GM19238 (cell line): ENCODE measurements at regions not wholly inside any gene's neighbourhood (a gene's known extent, or its start where the extent isn't known, plus 50 kb on each side); places are given as distances from the start of the nearest gene placed in this dataset.
"Not testable (repeated sequence)": the region's sequence is repeated elsewhere in the genome, so short reads cannot be mapped to it uniquely, and the experiment has no call there.

Experiments used
- DNase-seq: peaks from one replicate; pipeline ENCODE4 v3.0.0; 2011; ENCODE audit warnings: low spot score; ENCODE audit not compliant: insufficient read length

DNA sequence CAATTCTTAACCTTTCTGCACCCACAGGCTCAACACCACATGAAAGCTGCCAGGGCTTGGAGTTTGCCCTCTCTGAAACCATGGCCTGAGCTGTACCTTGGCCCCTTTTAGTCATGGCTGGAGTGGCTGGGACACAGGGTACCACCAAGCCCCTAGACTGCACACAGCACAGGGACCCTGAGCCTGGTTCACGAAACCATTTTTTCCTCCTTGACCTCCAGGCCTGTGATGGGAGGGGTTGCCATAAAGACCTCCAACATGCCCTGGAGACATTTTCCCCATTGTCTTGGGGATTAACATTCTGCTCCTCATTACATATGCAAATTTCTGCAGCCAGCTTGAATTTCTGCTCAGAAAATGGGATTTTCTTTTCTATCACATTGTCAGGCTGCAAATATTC, 113.4 kb downstream of the XPNPEP1 start:
- not testable (repeated sequence) for DNase-seq

DNA sequence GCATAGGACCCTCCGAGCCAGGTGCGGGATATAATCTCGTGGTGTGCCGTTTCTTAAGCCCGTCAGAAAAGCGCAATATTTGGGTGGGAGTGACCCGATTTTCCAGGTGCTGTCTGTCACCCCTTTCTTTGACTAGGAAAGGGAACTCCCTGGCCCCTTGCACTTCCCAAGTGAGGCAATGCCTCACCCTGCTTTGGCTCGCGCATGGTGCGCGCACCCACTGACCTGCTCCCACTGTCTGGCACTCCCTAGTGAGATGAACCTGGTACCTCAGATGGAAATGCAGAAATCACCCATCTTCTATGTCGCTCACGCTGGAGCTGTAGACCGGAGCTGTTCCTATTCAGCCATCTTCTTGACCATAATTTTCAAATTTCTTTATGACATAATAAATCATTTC, 122.1 kb downstream of the XPNPEP1 start:
- DNase-seq = not testable (repeated sequence)

DNA sequence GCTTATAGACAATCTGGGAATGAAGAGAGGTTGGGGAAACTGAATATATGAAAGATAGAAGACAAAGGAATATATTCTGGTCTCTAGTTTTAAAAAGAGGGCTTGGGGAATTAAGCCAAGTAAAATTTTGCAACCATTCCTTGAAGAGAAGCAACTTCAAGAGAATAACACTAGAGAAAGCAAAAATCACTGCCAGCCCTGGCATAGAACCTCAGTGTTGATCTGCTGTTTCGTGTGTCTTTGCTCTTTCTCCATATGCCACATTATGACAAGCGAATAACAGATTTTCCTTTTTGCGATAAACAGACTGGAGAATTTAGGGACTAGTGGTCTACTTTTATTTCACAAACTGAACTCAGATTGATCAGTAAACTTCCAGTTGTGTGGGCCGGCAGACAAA, 132.7 kb downstream of the XPNPEP1 start:
- DNase-seq = no peak

DNA sequence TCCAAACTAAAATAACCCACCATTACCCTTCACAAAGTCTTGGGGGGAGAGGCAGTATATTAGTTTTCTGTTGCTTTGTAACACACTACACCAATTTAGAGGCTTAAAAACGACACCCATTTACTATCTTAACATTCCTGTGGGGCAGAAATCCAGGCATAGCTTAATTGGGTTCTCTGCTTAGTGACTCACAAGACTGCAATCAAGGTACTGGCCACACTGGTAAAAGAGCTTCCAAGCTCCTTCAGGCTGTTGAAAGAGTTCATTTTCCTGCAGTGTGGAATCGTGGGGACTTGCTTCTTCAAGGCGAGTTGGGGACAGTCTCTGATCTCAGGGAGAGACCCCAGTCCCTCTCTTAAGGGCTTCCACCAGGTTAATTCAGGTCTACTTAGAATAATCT, 139.1 kb downstream of the XPNPEP1 start:
- DNase-seq = no peak

DNA sequence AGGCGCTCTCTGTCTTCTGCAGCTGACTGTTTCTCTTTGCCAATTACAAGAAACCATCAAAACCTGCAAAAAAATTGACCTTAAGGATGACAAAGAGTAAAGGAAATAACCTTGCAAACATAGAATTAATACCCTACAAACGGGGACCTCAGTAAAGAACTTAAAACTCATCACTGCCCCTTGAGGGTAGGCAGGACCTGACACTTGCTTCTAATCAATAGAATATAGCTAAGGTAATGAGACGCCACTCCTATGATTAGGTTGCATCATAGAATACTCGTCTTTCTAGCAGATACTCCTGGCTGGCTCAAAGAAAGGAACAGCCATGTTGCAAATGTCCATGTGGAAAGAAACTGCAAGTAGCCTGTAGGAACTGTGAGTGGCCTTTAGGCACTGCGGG, 140.0 kb downstream of the XPNPEP1 start:
- no peak for DNase-seq

DNA sequence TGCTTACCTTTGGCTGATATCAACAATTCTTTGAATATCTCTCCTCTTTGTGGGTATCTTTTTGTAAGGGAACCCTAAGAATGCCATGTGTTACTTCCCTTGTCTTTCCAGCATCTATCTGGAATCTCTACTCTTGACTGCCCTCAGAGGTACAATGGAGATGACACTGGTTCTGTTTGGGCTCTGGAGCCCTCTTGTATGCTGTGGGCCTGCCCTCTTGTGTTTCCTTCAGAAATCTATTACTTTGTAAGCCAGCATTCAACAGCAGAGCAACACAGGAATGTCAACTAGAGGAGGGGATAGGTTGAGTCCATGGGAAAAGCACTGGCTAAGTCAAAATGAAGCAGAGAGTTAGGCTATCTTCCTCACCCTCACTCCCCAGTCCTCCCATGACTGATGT, 142.3 kb downstream of the XPNPEP1 start:
- no peak for DNase-seq

DNA sequence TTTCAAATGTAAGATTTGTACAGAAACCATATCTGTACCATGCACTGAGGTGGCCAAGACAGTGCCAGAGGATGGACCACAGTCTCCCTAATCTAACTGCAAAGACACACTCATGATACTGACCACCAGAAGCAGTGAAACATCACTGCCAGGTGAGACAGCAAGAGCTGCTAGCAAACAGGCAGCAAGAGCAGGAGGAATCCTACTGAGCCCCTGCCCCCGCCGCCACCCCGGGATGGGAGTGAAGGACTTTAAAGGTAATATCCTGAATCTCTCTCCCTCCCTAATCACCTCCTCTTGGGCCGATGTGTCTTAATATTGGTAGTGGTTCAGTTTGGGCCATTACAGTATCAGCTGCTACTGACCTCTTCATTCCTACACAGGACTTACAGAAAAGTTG, 144.3 kb downstream of the XPNPEP1 start:
- no peak for DNase-seq

DNA sequence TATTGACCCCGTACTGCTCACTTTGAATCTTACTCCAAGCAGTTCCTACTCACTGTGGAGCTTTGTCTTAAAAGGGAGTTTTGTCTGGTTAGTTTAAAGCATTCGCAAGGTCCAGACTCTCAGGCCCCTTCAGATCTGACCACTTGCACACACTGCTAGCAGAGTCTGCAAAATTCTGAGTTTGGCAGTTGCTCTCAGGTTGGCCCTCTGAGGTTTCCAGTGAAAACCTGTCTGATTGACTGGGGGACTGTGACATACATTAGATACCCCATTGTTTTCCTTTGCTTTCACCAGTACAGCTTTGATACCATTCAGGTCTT, 149.2 kb downstream of the XPNPEP1 start:
- DNase-seq = no peak

DNA sequence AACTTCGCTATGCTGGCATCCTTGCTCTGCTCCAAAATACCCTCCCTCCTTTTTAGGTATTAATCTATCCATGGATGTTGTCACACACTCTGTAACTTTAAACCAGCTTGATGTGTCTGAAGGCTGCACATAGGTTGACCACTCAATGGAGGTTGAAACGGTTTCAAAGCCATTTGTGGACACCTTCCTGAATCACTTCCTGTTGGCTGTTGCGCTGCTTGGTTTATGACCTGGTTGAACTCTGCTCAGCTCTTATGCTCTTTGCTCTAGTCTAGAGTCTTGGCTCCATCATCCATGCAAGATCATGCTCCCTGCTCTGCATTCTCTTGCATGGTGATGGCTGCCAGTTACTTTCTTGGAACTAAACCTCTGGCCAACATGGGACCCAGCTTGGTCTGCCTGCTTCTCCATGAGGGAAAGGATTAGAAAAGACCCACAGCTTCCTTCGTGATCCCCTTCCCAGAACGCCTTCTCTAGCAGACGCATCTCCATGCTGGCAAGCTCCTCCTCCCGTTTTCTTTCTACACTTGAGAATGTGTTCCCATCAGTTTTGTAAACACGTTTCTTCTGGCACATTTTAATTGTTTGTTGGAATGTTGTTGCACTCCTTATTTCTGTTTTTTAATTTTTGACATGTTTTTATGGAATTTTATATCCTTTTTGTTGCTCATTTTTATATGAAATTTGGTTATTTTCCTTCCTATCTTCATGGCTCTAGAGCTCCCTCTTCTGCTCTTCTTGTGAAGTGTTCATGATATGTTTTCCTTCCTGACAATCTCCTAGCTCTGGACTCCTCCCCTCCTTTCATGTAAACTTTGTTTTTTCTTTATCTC, 149.8 kb downstream of the XPNPEP1 start:
- no peak for DNase-seq

DNA sequence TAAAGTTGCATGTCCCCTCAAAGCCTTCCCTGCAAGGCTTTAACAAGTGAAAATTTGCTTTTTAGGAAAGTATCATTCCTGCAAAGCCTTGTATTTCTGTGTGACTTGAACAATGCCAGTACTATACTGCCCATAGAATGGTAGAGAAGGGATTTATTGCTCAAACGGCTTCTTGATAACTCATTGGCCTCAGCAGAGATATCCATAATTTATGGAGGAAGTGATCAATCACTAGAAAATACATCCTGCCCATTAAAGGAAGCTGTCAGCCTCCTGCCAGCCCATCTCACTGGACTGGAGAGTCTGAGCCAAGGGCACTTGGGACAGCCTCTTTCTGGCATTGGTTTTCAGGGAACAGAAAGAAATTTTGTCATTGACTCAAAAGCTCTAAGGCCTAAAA, 152.6 kb downstream of the XPNPEP1 start:
- no peak for DNase-seq

DNA sequence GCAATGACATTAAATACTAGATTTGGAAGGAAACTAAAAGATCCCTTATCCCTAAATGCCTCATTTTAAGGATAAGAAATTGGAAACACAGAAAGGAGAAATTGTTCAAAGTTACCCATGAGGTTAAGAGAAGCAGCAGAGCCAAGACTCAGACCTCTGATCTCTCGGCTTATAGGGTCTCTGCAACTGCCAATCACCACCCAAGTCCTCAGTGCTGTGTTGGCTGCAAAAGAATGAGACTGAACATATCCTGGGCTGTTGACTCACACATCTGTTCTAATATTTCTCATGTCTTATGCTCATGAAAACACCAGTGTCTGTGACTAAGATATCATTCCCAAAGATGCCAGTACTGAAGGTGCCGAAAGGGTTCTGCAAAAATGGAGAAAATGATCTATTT, 153.3 kb downstream of the XPNPEP1 start:
- DNase-seq = no peak

DNA sequence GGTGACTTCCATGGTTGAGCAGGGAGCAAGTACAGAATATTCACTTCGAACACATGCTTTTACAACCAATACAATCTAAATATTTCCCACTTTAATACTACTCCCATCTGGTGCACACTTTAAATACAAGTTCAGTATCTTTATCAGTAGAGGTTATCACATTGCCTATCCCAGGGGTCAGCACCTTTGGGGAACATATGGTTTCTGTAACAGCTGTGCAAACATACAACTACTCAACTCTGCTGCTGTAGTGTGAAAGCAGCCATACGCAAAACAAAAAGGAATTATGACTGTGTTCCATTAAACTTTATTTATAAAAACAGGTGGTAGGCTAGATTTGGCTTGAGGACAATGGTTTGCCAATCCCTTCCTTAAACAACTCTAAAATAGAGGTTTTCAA, 157.5 kb downstream of the XPNPEP1 start:
- DNase-seq = no peak

DNA sequence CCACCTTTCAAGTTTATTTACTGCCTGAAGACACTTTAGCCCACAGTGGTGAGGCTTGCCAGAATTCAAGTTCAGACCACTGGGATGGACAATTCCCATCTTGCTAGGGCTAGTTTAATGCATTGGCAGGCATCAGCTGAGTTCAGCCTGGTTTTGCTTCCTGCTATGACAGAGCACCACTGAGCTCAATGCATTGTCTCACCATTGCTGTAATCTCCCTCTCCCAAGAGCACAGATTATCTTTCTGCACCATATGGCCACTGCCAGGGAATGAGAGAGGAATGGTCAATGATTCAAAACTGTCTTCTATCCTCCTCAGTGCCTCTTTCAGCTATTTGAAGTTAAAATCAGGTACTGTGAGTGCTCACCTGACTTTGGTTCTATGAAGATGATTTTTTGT, 160.8 kb downstream of the XPNPEP1 start:
- no peak for DNase-seq

DNA sequence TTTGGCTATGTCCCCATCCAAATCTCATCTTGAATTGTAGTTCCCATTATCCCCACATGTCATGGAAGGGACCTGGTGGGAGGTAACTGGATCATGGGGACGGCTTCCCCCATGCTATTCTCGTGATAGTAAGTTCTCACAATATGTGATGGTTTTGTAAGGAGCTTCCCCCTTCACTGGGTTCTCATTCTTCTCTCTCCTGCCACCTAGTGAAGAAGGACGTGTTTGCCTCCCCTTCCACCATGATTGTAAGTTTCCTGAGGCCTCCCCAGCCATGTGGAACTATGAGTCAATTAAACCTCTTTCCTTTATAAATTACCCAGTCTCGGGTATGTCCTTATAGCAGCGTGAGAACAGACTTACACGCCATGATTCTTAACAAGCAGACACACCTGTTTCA, 165.6 kb downstream of the XPNPEP1 start:
- not testable (repeated sequence) for DNase-seq

DNA sequence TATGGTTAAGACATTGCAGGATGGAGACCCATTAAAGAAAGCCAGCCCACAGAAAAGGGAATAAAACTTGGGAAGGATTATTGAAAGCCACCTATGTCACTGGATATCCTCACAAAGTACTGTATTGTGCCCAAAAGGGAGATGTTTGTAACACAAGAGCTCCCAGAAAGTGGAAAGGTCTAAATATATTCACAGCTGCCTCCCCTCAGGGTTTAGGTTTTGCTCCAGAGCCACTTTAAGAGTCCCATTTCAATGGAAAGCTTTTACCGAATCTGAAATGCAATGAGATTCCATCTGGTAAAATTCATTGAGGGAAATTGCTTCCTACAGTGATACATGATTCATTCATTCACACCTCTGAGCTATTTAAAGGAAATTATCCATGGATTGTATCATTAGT, 176.4 kb downstream of the XPNPEP1 start:
- DNase-seq = no peak

DNA sequence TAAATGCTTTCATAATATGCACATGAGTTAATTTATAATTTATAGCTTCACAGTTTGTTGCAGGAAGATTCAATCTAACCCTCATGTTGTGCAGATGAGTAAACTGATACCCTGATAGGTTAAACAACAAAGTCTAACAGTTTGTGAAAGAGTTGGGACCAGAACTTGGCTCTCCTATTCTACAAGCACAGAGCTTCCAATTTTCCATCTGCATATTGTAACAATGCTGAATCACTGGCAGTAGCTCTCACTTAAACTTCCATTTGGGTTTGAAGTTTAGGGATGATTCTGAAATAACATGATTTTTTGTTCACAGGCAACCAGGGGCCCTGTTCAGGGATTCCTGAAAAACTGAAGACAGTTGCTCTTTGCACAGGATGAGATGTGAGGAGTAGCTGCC, 179.3 kb downstream of the XPNPEP1 start:
- no peak for DNase-seq

DNA sequence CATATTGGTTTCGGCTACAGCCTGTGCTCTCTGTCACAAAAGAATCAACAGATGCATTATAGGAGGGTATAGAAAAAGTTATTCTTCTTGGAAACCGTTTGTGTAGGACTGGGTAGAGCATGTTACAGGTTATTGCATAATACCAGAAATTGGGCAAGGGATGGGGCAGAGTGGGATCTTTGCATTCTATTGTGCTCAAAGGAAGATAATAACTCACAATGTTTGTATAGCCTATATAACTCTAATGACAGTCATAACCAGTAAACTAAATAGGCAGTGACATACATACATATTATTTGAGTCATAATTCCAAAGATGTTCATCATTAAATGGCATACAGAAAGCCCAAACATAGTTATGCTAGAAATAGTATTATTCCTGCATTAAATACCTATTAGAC, 179.7 kb downstream of the XPNPEP1 start:
- no peak for DNase-seq

DNA sequence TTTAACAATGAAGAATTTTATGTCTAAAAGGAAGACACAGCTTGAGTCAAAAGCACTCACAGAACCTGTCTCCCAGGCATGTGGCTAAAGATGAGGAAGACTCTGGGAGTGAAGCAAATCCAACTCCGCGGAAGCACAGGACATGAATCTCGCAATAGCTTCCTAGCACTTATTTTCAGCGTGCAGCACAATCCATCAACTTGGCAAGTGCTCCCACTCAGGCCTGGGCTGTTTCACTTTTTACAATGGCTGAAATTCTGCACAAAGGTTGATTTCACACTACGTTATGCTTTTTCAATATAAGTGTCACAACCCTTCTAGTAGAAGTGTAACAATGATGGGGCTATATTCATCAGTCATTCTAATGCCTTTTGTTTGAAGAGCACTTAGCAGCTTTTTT, 180.2 kb downstream of the XPNPEP1 start:
- no peak for DNase-seq

DNA sequence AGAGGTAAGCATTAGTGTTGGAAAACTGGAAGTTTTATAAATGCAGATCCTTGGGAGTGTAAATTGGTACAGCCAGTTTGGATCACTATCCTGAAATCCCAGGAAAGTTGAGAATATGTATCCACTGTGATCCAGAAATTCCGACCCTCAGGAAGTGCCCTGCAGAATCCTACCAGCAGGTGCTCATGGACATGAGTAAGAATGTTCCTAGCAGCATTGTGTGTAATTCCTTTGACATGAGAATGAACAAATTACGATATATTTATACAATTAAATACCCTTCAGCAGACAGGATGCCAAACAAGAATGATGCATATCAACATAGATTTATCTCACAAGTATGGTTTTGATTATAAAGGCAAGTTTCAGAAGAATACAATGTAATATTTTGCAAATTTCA, 181.6 kb downstream of the XPNPEP1 start:
- no peak for DNase-seq

DNA sequence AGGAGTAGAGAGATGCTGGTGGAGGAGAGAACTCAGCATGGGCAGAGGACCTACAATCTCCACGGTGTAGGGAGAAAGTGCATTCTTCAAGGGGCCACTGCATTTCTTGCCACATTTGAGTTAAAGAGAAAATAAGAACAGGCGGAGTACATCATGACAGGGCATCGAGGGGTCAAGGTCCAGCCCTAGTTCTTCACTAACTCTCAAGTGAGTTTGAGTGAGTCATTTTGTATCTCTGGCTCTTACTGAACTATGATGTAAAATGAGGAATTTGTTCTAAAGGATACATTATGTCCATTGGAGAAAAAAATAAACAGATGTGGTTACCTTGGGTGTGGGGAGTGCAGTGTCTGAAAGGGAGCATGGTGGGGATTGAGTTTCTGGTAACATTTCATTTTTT, 182.9 kb downstream of the XPNPEP1 start:
- no peak for DNase-seq

DNA sequence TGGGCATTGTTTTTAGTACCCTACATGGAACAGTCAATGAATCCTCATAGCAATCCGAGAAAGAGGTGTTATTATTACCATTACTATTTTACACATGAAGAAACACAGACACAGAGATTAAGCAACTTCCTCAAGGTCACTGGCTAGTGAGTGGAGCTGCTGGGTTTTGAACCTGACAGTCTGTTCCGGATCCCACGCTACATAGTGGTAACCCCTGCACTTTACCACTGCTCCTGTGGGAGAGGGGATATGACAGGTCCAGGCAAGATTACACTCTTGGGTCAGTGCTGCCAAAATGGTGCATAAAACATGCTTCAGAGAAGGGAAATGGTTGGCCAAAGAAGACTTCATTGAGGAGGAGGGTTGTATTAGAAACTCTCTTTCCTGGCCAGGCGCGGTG, 185.7 kb downstream of the XPNPEP1 start:
- no peak for DNase-seq

DNA sequence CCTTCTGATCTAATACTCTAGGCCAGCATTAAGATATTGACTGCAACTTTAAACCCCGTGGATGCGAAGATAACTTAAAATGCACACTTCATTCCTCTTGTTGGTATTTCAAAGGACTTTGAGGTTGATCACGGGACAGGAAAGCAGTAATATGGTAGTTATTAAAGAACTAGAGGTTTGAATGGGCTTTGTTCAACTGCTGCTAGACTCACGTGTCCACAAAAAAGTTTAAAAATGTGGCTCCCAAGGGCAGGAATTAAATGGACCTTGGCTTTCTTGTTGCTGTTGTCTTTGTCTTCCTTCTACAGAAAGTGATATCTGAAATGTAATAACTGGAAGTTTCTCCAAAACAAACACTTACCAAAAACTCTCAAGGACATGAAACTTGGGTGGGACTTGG, 186.3 kb downstream of the XPNPEP1 start:
- no peak for DNase-seq

DNA sequence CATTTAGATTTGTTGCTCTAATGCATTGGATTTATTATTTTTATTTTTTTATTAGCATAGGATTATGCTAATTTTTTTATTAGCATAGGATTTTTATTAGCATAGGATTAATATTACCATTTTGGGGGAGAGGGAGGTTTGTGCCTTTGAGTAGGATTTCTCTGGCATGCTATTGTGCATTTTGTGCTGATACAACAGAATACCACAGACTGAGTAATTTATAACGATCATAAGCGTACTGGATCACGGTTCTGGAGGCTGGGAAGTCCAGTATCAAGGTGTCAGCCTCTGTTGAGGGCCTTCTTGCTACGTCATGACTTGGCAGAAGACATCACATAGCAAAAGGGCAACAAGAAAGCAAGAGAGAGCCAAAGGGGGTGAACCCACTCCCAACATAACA, 187.5 kb downstream of the XPNPEP1 start:
- no peak for DNase-seq
